ENCODE measurements at regions not wholly inside any gene's neighbourhood (a gene's known extent, or its start where the extent isn't known, plus 50 kb on each side); places are given as distances from the start of the nearest gene placed in this dataset.
A peak's percentile ranks its signal among the peaks of the same experiment; 100 is the strongest.

DNA sequence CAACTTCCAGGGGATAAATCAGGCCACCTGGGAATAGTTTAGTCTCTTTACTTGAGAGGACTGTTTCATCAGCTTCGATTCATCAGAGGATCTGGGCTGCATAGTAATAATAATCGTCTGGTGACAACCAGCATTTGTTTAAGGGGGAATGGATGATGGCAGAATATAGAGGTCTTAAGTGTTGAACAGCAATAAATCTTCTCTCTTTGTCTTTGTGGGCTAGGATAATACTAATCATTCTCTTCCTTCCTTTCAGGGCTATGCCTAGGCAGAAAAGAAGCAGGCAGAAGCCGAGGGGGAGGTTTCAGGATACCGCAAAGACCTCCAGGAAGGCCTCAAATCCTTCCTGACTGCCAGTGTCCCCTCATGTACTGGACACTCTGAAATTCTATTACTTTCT is 150.4 kb upstream of the GAREM1 start:
- no peak for DNase-seq

GRCh38 chr18:32618546-32618945 is 147.9 kb upstream of the GAREM1 start:
- no peak for DNase-seq

GRCh38 chr18:32613821-32614220 is 143.1 kb upstream of the GAREM1 start:
- DNase-seq = no peak

- no peak for DNase-seq
Observed at GRCh38 chr18:32612651-32613050, 142.0 kb upstream of the GAREM1 start.

DNA sequence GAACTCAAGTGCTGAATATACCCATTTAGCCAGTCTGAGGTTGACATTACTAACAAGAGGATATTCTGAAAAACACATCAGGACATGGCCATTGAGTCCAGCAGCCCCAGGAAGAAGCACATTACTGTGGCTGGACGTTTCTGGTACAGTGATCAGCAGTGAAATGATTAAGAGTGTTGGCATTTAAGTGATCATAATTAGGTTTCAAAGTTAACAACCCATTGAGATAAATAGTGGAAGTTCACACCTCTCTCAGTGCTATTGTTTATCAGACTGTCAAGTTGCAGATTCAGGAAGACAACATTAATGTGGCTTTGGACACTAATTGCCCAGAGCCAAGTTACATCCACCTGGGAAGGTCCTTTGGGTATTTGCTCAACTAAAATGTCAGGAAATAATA is 139.5 kb upstream of the GAREM1 start:
- DNase-seq = no peak

DNA sequence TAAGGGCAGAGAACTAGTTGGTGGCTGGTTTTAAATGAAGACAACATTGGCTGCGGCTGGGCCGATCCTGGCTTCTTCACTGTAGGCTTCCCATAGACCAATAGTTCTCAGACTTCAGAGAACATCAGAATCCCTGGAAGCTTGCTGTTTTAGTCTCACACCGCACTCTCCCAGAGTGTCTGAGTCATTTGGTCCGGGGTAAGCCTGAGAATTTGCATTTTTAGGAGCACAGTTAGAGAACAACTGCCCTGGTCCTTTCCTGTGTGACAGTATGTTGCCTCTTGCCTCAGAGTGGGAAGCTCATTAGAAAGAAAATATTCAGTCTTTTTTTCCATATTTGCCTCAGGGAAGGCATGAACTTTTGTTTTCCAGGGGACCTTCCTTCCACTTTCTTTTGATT is 137.1 kb upstream of the GAREM1 start:
- DNase-seq = no peak

GRCh38 chr18:32598144-32598543 is 127.5 kb upstream of the GAREM1 start:
- DNase-seq = no peak

- DNase-seq = no peak
Observed at GRCh38 chr18:32596501-32596900, 125.8 kb upstream of the GAREM1 start.

GRCh38 chr18:32595832-32596231 is 125.2 kb upstream of the GAREM1 start:
- DNase-seq = no peak

DNA sequence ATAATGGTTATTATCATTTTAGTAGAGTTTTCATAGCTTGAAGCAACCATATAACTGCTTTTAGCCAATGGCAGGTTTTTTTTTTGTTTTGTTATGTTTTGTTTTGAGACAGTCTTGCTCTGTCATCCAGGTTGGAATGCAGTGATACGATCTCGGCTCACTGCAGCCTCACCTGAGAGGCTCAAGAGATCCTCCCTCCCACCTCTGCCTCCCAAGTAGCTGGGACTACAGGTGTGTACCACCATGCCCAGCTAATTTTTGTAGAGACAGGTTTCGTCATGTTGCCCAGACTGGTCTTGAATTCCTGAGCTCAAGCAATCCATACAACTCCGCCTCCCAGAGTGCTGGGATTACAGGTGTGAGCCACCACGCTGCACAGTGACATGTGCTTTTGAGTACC is 117.5 kb upstream of the GAREM1 start:
- no peak for DNase-seq

- no peak for DNase-seq
Observed at GRCh38 chr18:32583431-32583830, 112.7 kb upstream of the GAREM1 start.

DNA sequence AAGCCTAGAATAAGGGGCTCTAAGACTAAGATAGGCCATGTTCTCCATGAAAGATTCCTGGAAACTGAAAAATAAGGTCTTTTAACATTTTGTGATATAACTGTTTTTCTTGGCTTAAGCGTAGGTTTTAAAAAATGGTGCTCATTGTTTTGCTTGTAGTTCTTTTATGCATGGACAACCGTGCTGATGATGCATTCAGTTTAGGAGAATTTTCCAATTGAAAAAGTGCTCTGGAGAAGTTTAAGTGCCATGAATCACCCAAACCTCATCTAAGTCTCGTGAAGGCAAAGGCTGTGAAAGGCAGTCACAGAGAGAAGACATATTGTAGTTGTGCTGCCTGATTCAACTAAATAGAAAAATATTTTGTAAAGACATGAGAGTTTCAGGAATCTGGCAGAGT is 111.8 kb upstream of the GAREM1 start:
- no peak for DNase-seq

GRCh38 chr18:32577561-32577960 is 106.9 kb upstream of the GAREM1 start:
- no peak for DNase-seq

DNA sequence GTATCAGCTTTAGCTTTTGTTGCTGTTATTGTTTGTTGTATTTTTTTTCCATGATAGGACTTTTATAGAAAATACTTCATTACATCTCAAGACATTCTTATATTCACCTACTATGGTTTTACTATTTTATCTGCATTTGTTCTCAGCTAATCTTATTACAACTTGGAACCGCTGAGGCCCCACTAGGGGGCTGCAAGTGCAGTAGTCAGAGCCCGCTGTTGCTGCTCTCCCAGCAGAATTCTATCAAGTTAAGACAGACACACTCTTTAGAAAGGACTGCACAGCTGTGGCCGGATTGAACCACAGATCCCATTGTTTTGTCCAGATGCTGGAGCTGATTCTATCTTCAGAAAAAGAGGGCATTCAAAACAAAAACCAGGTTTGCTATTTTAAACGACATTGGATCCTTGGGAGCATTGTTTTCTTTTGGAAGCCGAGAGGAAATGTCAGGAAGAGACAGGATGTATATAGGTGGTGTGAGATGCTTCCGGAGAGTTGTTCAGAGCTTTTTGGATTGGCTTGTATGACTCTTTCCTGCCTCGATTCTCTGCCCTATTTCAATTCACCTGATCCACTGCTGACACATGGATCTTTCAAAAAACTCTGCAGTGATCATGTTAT is 105.7 kb upstream of the GAREM1 start:
- DNase-seq = no peak

DNA sequence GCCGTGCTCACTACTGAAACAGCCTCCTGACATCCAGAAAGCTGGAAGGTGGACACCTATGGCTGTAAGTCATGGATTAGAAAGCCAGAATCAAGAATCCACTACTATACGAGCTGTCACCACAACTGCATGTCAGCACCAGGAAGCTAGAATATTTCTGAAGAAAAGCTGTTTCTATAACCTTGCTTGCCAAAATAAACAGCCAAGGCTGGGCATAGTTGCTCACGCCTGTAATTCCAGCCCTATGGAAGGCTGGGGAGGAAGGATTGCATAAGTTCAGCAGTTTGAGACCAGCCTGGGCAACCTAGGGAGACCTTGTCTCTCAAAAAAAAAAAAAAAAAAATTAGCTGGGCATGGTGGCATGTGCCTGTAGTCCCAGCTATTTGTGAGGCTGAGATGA is 96.3 kb upstream of the GAREM1 start:
- DNase-seq = no peak

DNA sequence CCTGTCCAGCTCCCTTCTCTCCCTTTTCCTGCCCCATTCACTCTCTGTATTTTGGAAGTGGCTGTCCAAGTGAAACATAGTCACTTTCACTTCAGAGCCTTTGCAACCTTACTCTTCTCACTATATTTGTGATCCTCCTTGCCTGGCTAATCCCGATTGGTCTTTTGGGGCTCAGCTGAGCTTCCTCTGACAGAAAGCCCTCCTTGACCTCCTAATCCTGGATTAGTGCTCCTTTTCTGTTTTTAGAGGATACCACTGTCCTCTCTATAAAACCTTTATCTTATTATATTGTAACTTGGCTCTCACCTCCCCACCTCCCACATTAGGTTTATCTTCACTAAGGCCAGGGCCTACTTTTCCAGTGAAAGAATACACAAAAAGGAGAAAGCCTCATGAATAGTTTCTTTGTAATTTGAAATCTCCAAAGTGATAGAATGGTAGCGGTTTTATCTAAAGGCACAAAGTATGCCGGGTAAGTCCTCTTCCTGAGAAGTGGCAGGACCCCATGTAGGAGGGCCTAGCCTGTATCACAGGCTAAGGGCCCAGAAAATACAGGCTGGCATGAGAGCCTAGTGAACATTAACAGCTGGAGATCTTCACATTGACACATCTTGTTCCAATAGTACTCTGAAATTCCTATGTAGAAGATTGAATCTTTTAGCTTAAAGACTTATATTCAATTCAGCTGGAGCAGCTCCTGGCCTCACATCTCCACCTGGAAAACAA is 83.1 kb upstream of the GAREM1 start:
- no peak for DNase-seq

- no peak for DNase-seq
Observed at GRCh38 chr18:32553174-32553573, 82.5 kb upstream of the GAREM1 start.

DNA sequence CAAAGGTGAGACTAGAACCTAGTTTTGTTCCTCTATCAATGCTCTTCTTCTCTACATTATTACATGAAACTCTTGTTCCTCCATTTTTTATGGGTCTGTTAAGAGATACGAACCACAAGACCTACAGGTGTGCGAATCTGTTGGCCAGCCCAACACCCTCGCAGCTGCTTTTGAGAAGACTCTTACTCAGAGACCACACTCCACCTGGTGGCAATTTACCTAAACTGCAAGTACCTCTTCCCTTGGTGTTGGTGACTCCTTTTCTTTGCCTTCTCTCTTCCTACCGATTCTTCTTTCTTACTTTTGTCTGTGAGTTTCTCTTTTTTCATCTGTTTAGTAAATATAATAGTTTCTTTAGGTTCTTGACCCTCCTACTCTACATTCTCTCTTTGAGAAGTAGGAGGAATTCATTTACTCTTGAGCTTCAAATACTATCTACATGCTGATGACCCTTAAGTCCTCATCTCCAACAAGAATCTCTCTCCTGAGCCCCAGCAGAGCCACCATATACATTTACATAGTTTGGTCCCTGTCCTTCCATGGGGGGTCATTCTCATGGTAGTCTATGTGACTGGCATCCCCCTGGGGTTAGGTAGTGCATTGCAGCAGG is 81.8 kb upstream of the GAREM1 start:
- peak; percentile 69 for DNase-seq

DNA sequence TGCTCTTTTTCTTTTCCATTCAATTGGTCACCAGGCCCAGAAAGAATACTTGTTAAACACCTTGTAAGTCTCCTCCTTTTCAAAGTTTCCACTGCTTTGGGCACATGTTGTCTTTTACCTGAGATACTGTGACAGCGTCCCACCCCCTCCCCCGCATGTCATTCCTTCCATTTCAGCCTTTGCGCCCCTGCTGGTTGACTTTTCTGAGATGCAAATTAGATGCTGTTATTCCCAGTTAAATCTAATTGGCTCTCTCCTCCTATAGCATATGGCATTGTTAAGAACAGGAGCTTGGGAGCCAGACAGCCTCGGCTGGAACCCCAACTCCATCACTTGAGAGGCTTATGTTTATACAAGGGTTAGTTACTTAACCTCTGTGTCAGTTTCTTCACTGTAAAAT is 80.3 kb upstream of the GAREM1 start:
- no peak for DNase-seq

DNA sequence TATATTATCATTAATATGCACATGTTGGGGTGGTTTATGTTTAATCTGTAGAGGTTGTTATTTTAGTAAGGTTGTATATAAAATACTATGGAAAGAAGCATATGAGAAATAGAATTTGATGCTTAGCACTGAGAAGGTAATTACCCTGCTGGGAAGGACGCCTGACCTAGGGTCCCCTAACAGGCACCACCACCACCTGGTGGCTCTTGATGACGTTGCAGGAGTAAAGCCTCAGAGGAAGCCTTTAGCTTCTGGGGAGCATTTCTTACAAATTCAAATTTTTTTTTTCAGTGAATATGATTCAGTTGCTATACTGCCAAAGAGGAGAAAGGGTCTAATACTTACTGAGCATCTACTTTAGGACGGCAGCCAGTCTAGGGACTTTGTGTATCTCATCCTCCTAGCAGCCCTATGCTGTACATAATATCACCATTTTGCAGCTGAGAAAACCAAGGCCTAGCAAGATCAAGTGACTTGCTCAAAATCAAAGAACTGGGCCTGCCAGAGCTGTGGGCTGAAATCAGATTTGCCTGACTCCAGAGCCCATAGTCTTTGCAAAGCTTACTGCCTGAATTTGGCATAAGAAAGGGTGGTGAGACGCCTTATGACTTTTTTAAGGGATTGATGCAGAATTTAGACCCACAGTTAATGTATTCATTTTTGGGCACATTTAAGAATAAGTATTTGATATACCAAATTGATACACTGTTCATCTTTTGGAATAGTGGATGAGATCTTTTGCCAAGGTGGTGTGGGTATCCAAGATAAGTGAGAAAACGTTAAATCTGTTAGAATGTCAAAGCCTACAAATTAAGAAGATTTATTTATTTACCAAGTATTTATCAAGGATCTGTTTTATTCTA is 78.8 kb upstream of the GAREM1 start:
- peak; percentile 50 for DNase-seq

DNA sequence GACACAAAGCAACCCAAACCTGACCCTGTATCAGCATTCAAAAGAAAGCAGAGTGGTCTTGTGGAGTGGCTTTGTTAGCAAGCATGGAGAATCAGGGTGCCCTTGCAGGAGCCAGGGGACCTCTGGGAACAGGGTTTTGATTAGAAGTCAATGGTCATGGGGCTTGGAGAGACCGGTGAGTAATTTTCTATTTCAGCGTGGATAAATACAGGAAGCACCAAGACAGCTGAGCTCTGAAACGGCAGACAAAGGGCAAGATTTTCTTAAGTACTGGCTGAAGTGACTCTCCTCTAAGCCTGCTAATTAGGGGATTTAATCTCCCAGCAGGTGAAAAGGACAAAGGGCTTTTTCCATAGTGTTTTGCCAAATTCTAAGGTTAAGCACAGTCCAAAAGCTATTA is 78.0 kb upstream of the GAREM1 start:
- DNase-seq = no peak

DNA sequence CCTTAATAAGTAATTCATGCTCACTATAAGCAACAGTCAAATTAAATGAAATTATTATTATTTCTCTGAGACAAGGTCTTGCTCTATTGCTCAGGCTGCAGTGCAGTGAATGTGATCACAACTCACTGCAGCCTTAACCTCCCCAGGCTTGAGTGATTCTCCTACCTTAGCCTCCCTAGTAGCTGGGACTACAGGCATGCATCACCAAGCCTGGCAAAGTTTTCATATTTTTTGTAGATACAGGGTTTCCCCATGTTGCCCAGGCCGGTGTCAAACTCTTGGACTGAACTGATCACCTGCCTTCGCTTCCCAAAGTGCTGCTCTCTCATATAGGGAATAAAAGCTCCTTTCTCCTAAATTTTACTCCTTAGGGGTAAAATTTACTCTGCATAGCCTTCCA is 74.9 kb upstream of the GAREM1 start:
- no peak for DNase-seq

DNA sequence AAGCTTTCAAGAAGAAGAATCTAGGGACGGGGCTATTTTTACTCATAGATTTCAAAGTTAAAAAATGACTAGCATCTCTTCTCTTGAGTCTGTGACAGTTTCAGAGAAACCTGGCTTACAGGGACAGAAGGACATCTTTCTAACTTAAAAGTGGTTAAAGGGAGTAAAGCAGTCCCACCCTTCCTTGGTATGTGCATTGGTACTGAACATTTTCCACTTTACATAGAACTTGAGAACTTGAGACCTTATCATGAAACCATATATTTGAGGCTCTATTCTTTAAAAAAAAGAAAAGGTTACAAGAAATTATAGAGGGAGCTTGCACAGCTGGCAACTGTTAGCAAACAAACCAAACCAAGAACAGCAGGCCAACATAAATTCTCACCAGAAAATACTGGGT is 73.4 kb upstream of the GAREM1 start:
- DNase-seq = no peak
